Activated T-helper 1 cell treated with anti-CD3 and anti-CD28 coated beads, Interleukin-12 subunit alpha, Interleukin-12 subunit beta, Interleukin-2, Interleukin-4 antibody, amounts not matched to agents 30 ng/mL and 10 ng/mL and 1 ng/mL, durations not matched to agents 14 hours and 24 hours and 36 hours (primary cell): ENCODE measurements at regions not wholly inside any gene's neighbourhood (a gene's known extent, or its start where the extent isn't known, plus 50 kb on each side); places are given as distances from the start of the nearest gene placed in this dataset.

Experiments
- DNase-seq: peaks from one replicate; pipeline ENCODE4 v3.0.0; 2021; ENCODE audit warnings: low spot score
- H3K27ac Mint-ChIP-seq: one replicate; pipeline ENCODE4 v1.8.0; 2021; ENCODE audit warnings: mild to moderate bottlenecking, mixed read lengths
- H3K27me3 Mint-ChIP-seq: one replicate; pipeline ENCODE4 v1.8.0; 2022; ENCODE audit warnings: mild to moderate bottlenecking, moderate library complexity, mixed read lengths; ENCODE audit not compliant: insufficient read depth
- H3K36me3 Mint-ChIP-seq: one replicate; pipeline ENCODE4 v1.8.0; 2021; ENCODE audit warnings: low read depth, mixed read lengths
- H3K4me1 Mint-ChIP-seq: one replicate; pipeline ENCODE4 v1.8.0; 2021; ENCODE audit warnings: low read depth, mixed read lengths
- H3K4me3 Mint-ChIP-seq: one replicate; pipeline ENCODE4 v1.8.0; 2021; ENCODE audit warnings: mild to moderate bottlenecking, moderate library complexity, mixed read lengths
- H3K9me3 Mint-ChIP-seq: one replicate; pipeline ENCODE4 v1.8.0; 2021; ENCODE audit warnings: mixed read lengths
- intact Hi-C: fragments of 100-400 bp; cut with micrococcal nuclease; formaldehyde crosslinking; loops from one replicate; pipeline ENCODE4 v1.15.1; 2024

- Mint-ChIP-seq H3K36me3 (no peaks in the 10 kb centered on the region), H3K9me3 (peaks cover 18% of the 10 kb centered on the region), H3K27ac (no peak overlapping the region), H3K4me1 (no peaks in the 10 kb centered on the region), H3K4me3 (no peak overlapping the region), H3K27me3 (no peaks in the 10 kb centered on the region)
- intact Hi-C loops, result no loop called here
- no peak for DNase-seq
These were observed 358.3 kb upstream of the SALL1 start for GRCh38 chr16:51509336-51509735.

- peaks cover 14% of the 10 kb centered on the region for H3K9me3 Mint-ChIP-seq
These were observed 357.6 kb upstream of the SALL1 start for GRCh38 chr16:51508490-51509212.

GRCh38 chr16:51507286-51507685 is 356.2 kb upstream of the SALL1 start:
- H3K4me3 Mint-ChIP-seq, result no peak overlapping the region
- H3K4me1 Mint-ChIP-seq, result no peaks in the 10 kb centered on the region
- intact Hi-C loops, result no loop called here
- no peak for DNase-seq
- H3K27ac Mint-ChIP-seq, result no peak overlapping the region
- H3K36me3 Mint-ChIP-seq, result no peaks in the 10 kb centered on the region
- H3K9me3 Mint-ChIP-seq, result peaks cover 13% of the 10 kb centered on the region
- H3K27me3 Mint-ChIP-seq, result no peaks in the 10 kb centered on the region

More at GRCh38 chr16:51508490-51509212, 357.6 kb upstream of the SALL1 start:
- Mint-ChIP-seq H3K4me1 (no peaks in the 10 kb centered on the region), H3K36me3 (no peaks in the 10 kb centered on the region), H3K27me3 (no peaks in the 10 kb centered on the region), H3K4me3 (no peak overlapping the region), H3K27ac (no peak overlapping the region)
- no peak for DNase-seq
- intact Hi-C loops, result no loop called here

- H3K9me3 Mint-ChIP-seq, result no peaks in the 10 kb centered on the region
- DNase-seq, result no peak
- H3K4me1 Mint-ChIP-seq, result no peaks in the 10 kb centered on the region
- H3K4me3 Mint-ChIP-seq, result no peak overlapping the region
- intact Hi-C loops, result no loop called here
- H3K27ac Mint-ChIP-seq, result no peak overlapping the region
- H3K36me3 Mint-ChIP-seq, result no peaks in the 10 kb centered on the region
- no peaks in the 10 kb centered on the region for H3K27me3 Mint-ChIP-seq
These were observed 349.2 kb upstream of the SALL1 start for GRCh38 chr16:51500306-51500705.

GRCh38 chr16:51497541-51498211 is 346.6 kb upstream of the SALL1 start:
- no peaks in the 10 kb centered on the region for H3K4me1 Mint-ChIP-seq
- H3K27ac Mint-ChIP-seq, result no peak overlapping the region
- H3K36me3 Mint-ChIP-seq, result no peaks in the 10 kb centered on the region
- peaks cover 12% of the 10 kb centered on the region for H3K9me3 Mint-ChIP-seq
- H3K27me3 Mint-ChIP-seq, result no peaks in the 10 kb centered on the region
- DNase-seq, result no peak
- H3K4me3 Mint-ChIP-seq, result no peak overlapping the region
- intact Hi-C loops, result no loop called here

- Mint-ChIP-seq H3K4me3 (no peak overlapping the region), H3K27me3 (no peaks in the 10 kb centered on the region), H3K9me3 (peaks cover 33% of the 10 kb centered on the region), H3K36me3 (no peaks in the 10 kb centered on the region), H3K27ac (no peak overlapping the region), H3K4me1 (no peaks in the 10 kb centered on the region)
- no peak for DNase-seq
- intact Hi-C loops, result no loop called here
These were observed 339.8 kb upstream of the SALL1 start for GRCh38 chr16:51490866-51491265.

- Mint-ChIP-seq H3K4me1 (no peaks in the 10 kb centered on the region), H3K36me3 (no peaks in the 10 kb centered on the region)
- intact Hi-C loops, result no loop called here
These were observed 336.8 kb upstream of the SALL1 start for GRCh38 chr16:51487880-51488279.

GRCh38 chr16:51474414-51475091 is 323.5 kb upstream of the SALL1 start:
- H3K9me3 Mint-ChIP-seq, result peaks cover 11% of the 10 kb centered on the region
- H3K27me3 Mint-ChIP-seq, result no peaks in the 10 kb centered on the region
- H3K27ac Mint-ChIP-seq, result no peak overlapping the region
- H3K4me1 Mint-ChIP-seq, result no peaks in the 10 kb centered on the region
- H3K36me3 Mint-ChIP-seq, result no peaks in the 10 kb centered on the region
- DNase-seq, result no peak
- no peak overlapping the region for H3K4me3 Mint-ChIP-seq
- intact Hi-C loops, result no loop called here

More at GRCh38 chr16:51487880-51488279, 336.8 kb upstream of the SALL1 start:
- H3K9me3 Mint-ChIP-seq, result peaks cover 23% of the 10 kb centered on the region
- H3K27ac Mint-ChIP-seq, result no peak overlapping the region
- no peak overlapping the region for H3K4me3 Mint-ChIP-seq
- DNase-seq, result no peak
- no peaks in the 10 kb centered on the region for H3K27me3 Mint-ChIP-seq

- DNase-seq, result no peak
- Mint-ChIP-seq H3K9me3 (peaks cover 7% of the 10 kb centered on the region), H3K4me3 (no peak overlapping the region), H3K4me1 (no peaks in the 10 kb centered on the region), H3K27ac (no peak overlapping the region), H3K36me3 (no peaks in the 10 kb centered on the region), H3K27me3 (no peaks in the 10 kb centered on the region)
- intact Hi-C loops, result no loop called here
These were observed 322.0 kb upstream of the SALL1 start for GRCh38 chr16:51473091-51473490.

GRCh38 chr16:51470492-51470891 is 319.4 kb upstream of the SALL1 start:
- no peak overlapping the region for H3K27ac Mint-ChIP-seq
- H3K36me3 Mint-ChIP-seq, result no peaks in the 10 kb centered on the region
- intact Hi-C loops, result no loop called here
- peaks cover 4% of the 10 kb centered on the region for H3K9me3 Mint-ChIP-seq
- H3K4me3 Mint-ChIP-seq, result no peak overlapping the region
- no peaks in the 10 kb centered on the region for H3K4me1 Mint-ChIP-seq
- H3K27me3 Mint-ChIP-seq, result no peaks in the 10 kb centered on the region
- no peak for DNase-seq

GRCh38 chr16:51464996-51465395 is 313.9 kb upstream of the SALL1 start:
- Mint-ChIP-seq H3K27me3 (no peaks in the 10 kb centered on the region), H3K9me3 (peaks cover 4% of the 10 kb centered on the region), H3K4me3 (no peak overlapping the region), H3K27ac (no peak overlapping the region), H3K36me3 (no peaks in the 10 kb centered on the region), H3K4me1 (no peaks in the 10 kb centered on the region)
- no peak for DNase-seq
- intact Hi-C loops, result no loop called here

- H3K9me3 Mint-ChIP-seq, result peaks cover under 1% of the 10 kb centered on the region
These were observed 310.2 kb upstream of the SALL1 start for GRCh38 chr16:51461255-51461654.

More at GRCh38 chr16:51461255-51461654, 310.2 kb upstream of the SALL1 start:
- H3K36me3 Mint-ChIP-seq, result no peaks in the 10 kb centered on the region
- intact Hi-C loops, result no loop called here
- no peak overlapping the region for H3K4me3 Mint-ChIP-seq
- H3K27ac Mint-ChIP-seq, result no peak overlapping the region
- no peak for DNase-seq
- H3K27me3 Mint-ChIP-seq, result peaks cover 1% of the 10 kb centered on the region
- no peaks in the 10 kb centered on the region for H3K4me1 Mint-ChIP-seq
